SHP77 treated with DMSO at 0.1 percent for 48 hours (cell line): ENCODE measurements at regions not wholly inside any gene's neighbourhood (a gene's known extent, or its start where the extent isn't known, plus 50 kb on each side); places are given as distances from the start of the nearest gene placed in this dataset.
"Not testable (repeated sequence)": the region's sequence is repeated elsewhere in the genome, so short reads cannot be mapped to it uniquely, and the experiment has no call there.

Source experiments
- DNase-seq: peaks from one replicate; lab custom pipeline; 2025; lab: John Stamatoyannopoulos, UW

DNA sequence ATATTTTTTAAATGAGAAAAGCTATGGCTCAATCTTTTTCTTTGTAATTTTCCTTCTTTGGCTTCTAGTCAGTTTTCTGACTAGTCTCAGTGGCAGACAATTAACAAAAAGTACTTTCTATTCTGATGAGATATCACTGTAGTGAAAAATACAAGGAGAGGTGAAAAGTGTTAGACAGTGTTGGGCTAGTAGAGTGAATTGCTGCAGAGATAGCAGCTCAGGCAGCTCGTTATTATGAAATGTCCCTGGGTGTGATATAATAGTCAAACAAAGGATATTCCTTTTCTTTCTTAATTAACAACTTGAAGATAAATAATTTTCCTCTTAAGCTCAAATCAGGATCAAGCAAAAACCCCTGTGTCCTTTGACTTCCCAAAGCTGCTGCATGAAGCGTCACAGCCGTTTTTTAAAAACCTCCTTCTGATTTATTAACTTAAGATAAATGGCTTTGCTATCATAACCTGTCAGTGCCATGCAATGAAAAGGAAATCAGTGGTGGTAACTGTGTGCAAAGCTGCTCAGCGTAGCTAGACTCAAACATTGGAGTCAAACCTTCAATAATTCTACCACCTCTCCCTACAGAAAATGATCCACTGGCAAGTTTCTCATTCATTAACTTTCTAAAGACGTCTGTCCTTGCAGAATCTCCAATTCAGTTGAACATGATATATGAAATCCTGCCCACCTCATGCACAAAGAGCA, 646.6 kb upstream of the PTBP2 start:
- DNase-seq, result no peak

DNA sequence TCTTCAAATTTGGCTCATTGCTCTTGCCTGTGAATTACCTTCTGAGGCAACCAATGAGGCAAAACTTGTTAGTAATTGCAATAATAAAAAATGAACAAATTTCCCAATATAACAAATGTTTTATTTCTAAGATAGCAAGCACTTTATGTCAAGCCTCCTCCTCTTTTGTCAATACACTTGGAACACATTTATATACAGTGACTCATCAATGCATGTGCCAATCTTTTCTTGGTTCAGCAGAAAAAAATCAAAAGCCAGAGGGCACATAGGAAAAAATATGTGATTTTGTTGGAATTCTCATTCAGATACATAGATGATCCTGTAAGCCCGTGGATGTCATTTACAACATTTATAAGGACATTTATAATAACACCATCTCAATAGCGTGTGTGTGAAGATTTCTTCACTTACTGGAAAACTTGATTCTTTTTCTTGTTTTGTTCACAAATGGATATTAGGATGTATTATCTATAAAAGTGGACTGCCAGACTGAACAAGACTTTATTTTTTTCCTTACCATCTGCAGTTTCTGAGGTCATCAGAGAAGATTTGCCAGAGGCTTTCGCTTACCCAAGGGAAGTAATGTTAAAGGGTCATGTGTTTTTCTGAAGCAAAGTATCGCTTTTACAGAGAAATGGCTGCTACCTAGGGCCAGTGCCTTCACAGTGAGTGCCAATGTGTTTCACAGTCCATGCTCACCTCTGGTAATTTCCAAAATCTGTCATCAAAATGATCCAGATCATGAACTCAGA, 645.7 kb upstream of the PTBP2 start:
- no peak for DNase-seq

DNA sequence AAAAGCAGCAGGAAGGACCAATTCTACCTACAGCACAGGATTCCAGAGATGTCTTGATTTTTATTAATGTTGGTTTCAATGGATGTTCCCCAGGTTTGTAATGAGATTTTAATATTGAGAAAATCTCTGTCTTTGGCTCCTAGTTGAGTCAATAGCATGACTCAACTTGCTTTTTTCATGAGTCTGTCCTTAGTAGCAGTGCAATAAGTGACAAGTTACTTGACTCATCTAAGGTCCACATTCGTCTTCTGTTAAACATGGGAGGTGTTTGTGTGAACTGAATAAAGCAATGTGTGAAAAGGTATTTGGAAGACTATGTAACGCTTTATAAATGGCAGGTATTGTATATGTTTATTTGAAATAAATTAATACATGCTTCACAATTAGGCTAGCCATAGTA, 645.0 kb upstream of the PTBP2 start:
- DNase-seq, result no peak

DNA sequence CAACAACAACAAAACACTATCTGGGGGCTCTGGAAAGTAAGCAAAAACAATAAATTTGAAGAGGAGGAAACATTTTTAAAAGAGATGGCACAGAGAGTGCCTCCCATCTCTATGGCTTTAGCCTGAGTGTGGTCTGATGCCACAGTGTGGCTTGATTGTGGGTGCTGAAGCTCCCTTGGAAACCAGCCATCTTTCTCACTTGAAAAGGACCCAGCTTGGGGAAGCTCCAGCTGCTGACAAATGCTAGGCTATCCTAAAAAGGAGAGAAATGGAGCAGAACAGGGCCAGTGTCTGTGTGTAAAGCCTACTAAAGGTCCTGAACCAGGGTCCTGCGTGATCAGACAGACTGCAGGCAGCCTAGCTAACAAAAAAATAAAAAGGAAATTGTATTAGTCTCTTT, 642.0 kb upstream of the PTBP2 start:
- no peak for DNase-seq

DNA sequence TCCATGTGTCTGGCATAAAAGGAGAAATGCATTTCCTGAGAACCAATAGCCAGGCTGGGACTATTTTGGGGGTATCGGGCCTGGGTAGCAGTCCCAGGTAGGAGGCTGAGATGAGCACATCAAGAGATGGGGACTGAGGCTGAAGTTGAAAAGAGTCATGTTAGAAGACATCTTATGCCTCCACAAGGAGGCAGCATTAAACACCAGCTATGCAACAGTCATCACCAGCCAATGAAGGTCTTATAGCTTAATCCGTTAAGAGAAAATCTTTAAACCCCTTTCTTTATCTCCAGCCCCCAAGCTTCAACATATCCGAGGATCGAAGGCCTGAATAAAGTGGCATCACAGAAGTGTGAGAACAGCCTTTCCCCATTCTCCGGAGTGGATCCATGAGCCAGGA, 640.7 kb upstream of the PTBP2 start:
- DNase-seq, result no peak

DNA sequence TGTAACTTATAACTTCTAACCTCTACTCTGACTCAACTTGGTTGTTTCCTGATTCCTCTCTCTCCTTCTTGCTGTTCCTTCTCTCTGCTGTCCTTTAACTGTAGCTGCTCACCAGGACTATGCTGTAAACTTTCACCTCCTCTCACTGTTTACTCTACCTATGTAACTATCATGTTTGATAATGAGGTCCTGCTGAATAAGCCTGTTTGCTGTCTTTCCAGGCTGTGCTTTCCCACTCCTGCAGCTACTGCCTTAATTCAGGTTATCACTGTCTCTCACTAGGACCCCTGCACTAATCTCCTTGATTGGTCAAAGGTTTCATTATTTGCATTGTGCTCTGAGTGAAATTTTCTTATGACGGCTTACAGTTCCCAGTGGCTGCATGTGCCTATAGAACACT, 633.9 kb upstream of the PTBP2 start:
- DNase-seq, result no peak

DNA sequence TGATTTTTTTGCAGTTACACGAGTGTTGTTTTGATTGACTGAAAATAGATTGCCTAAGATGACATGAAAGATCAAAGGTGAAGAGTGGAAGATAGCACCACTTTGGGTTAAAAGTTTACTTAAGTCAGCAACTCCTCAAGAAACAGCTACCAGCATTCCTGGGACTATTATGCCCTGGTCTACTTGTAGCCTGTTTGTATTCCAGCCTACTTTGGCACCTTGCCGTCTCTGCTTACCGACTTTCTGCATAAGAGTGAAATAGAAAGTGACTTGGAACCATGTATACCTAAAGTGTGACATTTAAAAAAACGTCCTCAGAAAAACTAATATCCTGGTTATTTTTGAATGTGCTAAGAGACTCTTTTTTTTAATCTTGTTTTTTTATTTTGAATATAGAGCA, 631.5 kb upstream of the PTBP2 start:
- DNase-seq, result no peak

DNA sequence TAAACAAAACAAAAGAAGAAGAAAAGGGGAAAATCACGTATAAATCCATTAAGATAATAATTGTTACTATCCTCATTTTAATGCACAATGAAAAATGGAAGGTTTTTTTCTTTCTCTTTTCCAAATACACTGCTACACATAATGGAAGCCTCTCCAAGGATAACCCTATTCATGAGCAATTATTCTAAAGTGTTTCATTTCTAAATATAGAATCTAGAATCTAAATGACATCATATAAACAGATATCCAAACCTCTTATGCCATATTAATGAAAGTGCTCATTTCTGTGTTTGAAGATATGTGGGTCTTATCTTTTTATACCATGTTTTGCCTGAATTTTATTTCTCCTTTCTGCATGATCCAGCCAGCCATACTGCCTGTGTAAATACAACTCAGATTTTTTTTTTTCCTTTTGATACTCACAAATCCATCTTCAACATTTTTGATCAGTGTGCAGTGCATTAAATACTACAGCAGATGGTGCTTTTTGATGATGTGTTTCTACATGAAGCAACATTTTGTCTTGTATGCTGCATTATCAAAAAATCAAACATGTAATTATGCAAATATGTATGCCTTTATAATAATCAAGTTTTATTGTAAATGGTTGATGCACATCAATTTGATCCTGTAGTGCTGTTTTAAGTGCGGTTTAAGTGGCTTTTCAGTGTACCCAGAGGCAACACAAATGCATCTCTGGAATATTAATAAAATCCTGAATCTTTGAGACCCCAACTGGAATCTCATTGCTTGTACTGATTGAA, 625.6 kb upstream of the PTBP2 start:
- no peak for DNase-seq

DNA sequence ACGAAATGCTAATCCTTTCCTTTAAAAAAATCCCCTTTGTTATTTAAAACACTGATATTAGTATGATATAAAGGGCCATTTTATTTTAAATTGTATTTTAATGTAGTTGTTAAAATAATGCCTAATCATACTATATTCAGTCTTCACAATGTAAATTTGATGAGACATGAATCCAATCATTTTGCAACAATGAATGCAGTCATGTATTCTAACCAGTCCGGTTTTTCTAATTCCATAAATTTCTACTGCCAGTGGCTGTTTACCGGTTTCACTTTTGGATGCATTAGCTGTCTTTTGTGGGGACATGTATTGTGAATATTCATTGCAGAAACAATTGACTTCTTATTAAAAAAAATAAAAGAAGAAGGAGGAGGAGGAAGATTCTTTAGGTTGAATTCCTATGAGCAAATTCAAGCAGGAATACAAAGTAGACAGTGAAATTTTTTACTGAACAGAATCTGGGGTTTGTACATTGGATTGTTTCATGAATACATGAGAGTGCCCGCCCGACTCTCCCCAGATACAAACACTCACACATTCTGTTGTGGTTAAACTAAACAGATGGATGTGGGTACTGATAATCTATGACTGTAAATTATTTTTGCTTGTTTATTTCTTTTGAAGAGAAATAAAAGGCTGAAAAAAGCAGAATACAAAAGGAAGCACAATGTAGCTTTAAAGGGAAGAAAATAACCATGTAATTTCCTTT, 624.8 kb upstream of the PTBP2 start:
- DNase-seq, result no peak

DNA sequence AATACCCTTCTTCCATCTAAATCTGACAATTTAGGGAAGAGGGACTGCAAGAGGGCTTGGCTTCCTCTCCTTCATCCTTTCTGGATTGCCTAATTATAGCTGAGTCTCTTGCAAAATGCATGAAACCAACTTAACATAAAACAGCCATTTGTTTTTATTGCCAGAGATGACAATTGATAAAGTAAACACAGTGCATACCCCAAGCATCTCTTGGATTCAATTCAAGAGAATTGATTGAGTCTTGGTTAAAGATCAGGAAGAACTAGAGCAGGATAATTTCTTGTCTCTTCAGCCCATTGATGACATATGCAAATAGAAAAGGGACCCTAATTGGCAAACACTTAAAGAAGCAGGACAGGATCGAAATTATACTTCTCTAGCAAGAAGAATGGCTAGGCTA, 617.1 kb upstream of the PTBP2 start:
- DNase-seq, result no peak

DNA sequence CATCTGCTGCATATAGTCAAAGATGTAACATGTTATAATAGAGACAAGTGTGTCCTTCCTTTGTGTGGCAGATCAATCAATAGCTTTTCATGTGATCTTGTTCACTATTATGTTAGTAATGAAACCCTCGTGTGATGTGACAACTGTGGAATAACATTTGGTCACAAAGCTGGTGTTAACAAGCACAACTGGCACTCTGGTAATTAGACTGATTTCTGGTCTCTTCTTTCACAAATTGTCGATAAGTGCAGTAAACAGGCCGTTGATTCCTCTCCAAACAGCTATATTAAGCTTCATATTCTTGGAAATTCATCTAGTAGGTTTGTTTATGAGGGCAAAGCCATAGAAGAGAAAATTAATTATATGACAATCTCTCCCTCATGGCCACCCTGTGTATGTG, 616.7 kb upstream of the PTBP2 start:
- DNase-seq, result no peak

DNA sequence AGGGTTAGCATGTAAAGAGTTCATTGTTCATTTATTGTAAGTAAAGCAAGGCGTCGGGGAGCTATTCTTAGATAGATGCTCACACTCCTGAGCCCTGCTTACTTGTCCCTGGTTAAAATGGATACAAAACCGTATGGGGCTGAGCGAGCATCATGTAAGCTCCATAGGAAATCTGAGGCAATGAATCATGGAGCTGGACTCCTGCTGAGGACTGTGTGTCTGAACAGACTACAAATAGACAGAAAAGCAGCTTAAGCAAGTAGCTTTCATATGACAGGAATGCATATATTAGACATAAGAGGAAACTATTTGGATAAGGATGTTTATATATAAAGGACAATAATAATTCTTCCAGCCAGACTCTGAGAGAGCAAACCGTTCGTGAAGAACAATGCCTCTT, 604.9 kb upstream of the PTBP2 start:
- no peak for DNase-seq

DNA sequence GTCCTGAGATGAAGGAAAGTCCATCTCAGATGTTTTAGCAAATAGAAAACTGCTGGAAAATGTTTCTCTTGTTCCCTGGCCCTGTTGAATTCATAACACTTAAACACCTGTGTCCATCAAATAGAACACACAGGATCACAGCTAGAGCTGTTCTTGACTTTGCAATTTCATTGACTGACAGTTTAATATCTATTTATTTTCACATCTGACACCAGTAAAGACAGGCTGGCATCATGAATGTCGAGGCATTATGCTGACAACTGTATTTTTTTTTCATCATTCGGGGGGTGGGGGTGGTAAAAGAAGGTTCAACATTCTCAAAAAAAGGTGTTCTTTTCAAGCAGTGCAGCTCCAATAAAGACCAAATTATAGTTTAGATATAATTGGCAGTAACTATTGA, 591.2 kb upstream of the PTBP2 start:
- no peak for DNase-seq

DNA sequence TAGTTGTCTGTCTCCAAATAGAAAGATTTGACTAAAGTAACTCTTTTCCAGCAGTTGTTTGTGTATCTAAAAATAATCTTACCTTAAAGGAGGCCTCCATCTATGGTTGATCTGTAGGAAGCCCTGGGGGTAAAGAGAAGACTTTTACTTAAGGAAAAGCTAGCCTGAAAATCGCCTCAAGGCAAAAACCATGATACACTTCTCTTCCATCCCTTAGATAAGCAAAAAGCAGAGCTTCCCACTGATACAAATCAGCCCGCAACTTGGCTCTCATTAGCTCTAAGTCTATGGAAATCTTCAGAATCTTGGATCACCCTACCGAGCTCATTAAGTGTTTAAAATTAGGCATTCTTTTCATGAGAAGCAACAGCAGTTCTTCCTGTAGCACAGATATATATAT, 576.9 kb upstream of the PTBP2 start:
- DNase-seq, result no peak

DNA sequence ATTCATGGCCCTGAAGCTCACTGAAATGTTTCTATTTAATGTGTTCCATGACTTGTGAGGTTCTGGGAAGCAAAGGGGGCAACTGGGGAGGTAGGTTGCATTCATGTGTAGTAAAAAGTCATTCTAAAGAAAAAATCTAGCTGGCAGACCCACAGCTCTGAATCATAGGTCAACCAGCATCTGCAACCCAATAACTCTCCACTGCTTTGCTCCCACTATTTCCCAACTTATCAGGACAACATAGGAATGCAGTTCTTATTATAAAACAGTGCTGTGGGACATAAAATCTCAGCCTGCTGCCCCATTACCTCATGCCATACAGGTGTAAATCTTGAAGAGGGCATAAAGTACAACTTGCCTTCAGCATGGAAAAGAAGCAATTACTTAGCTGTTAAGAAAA, 576.1 kb upstream of the PTBP2 start:
- DNase-seq, result no peak

DNA sequence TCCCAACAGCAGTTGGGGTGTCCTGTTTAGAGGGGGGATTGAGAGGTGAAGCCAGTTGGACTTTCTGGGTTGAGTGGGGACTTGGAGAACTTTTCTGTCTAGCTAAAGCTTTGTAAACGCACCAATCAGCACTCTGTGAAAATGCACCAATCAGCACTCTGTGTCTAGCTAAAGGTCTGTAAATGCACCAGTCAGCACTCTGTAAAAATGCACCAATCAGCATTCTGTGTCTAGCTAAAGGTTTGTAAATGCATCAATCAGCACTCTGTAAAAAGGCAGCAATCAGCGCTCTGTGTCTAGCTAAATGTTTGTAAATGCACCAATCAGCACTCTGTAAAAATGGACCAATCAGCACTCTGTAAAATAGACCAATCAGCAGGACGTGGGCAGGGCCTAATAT, 568.6 kb upstream of the PTBP2 start:
- DNase-seq, result not testable (repeated sequence)

DNA sequence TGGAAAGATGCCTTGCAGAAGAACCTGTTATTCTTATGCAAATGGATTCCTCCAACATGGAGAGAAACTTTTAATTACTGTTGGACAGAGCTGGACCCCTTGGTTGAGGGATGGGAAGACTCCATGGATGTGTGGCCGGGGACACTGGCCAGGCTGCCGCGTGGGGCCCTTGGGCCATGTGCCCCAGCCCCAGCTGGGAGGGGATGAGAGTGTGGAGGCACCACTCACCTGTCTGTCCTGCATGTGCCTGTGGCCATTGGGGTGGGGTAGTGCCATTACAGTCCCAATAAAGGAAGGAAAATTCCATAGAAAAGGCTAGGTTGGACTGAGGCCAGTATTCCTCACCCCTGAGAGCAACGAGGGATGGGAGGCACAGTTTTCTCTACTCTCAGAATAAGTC, 564.5 kb upstream of the PTBP2 start:
- DNase-seq, result no peak

DNA sequence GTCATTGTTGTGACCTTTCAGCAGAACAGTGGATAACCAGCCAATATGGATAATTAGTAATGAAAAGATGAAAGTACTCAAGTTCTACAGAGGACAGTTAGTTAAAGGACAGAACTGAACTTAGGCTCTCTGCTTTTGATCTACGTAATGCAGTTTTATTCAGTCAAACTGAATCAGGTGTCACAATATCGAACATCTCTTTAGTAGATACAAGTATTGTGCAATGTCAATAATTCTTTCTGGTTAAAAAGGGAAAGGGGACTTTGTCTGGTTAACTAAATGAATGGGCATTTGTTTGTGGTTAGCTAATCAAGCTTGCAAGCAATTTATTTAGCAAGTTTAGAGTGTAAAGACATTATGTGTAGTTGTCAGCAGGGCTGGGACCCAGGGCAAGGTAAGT, 562.2 kb upstream of the PTBP2 start:
- DNase-seq, result no peak

DNA sequence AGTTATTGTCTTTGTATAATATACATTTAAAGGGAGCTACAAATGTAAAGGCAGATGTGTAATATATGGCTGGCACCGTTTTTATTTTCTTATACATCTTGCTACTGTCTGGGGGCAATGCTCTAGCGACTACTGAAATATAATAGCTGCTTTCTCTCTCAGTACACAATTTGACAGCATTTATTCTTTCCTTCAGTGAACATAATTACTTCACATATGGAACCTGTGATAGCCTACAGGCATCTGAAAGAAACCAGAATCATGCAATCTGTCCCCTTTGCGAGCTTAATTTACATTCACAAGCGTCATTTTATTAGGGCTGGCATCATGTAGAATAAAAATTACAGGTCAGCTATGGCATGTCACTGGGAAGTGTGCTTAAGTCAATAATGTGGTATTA, 557.5 kb upstream of the PTBP2 start:
- DNase-seq, result no peak

DNA sequence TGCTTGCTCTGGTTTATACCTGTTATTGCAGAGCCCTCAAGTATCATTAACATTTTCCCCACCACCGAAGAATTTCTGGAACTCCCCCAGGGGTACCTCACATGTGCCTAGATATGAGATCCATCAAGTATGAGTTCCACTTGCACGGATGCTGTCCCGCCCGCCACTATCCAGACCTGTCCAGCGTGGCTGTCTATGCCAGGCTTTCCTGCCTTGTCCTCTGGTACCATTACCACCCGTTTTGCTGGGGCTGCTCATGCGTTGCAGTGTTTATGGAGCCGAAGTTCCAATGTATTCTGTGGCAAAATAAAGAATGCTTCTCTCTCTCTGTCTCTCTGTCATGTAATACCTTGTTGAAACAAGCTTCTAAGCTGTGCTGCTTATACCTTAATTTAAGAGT, 543.5 kb upstream of the PTBP2 start:
- DNase-seq, result no peak

DNA sequence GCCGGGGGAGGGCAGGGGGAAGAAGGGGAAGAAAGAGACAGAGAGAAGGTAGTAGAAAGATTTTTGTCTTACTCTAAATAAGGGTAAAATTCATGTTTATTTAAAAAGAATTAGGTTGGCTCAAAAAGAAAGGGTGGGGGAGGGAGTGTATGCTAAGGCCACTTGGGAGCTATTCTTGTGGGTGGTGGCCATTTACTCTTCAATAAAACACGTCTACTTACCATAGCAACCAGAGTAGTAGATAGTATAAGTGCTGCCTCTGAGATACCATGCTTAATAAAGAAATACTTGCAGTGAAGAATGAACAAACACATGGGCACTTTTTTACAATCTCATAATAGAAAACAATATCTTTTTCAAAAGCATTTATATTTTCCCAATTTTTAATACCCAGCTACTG, 538.1 kb upstream of the PTBP2 start:
- no peak for DNase-seq

DNA sequence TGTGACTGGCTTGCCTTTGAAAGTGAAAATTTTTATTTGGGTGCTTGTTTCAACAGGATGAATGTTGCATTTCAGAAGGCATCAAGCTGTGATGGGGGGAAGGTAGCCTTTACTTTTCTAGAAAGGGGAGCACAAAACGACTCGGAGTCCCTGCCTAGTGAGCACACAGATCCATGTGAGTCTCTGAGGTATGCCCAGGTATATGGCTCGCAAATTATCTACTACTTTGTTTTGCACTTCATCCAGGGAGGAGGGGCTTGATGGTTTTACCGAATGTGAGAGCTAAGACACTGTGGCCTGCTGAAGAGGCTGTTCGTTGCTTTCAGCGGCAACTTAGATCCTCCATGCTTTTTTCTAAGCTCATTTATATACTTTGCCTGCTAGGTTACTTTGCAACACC, 537.7 kb upstream of the PTBP2 start:
- no peak for DNase-seq

DNA sequence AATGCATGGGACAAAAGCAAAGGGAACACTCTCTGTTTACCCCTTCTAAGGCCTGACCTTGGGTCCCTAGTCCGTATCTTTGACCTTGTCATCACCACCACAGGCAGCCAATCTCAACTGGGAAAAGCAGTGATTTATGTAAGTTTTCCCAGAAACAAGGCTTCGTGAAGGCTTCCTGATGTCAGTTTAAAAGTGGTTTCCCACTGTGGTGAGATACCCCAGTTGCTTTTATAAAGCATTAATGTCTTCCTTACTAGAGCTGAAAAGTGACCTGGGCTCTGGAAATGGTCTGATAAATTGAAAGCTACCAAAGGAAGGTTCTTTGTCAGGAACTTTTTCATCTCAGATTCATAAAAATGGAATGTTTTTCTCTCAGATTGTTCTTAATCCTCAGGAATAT, 536.4 kb upstream of the PTBP2 start:
- no peak for DNase-seq
